Esophagus muscularis mucosa (tissue), 4 donors: ENCODE measurements at regions not wholly inside any gene's neighbourhood (a gene's known extent, or its start where the extent isn't known, plus 50 kb on each side); places are given as distances from the start of the nearest gene placed in this dataset.

Source experiments
- CTCF ChIP-seq, 3 experiments: fragments of 200-600 bp in 2 of 3; fragments of 450-650 bp in 1 of 3; sonication (generic) in 2 of 3; IDR thresholded peaks; one replicate each; pipeline ENCODE4 v1.5.1; 2017 to 2019; ENCODE audit warnings: antibody characterized with exemption in 3 of 3, mild to moderate bottlenecking in 2 of 3, moderate library complexity in 1 of 3
- EP300 ChIP-seq: sonication (generic); formaldehyde crosslinking; IDR thresholded peaks from one replicate; pipeline ENCODE4 v1.6.1; 2017; ENCODE audit warnings: antibody characterized with exemption
- POLR2A ChIP-seq: fragments of 450-650 bp; IDR thresholded peaks from one replicate; pipeline ENCODE4 v1.6.1; 2017; ENCODE audit warnings: antibody characterized with exemption, moderate library complexity, mild to moderate bottlenecking, low read depth
- POLR2AphosphoS5 ChIP-seq, 2 donors: sonication (generic); formaldehyde crosslinking; IDR thresholded peaks; one replicate each; pipeline ENCODE4 v1.6.1; 2017; ENCODE audit warnings: antibody characterized with exemption in 2 of 2

DNA sequence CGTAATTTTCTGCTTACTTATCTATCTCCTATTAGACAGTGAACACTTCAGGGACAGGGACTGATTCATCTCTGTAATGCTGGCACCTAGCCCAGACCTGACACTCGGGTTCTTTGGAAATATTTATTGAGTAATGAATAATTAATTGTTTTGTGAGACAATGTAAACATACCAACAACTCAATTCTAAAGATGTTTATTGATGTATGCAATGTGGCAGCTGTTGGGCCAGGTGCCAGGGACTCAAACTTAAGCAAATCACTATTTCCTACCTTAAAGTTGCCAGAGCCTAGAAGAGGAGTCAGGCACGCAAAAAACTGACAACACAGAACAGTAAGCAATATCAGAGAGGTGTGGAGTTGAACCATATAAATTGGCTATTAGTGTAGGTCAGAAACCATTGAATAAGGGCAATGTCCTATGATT lies 63.6 kb upstream of the BMPER start:
- no peak for TF ChIP-seq CTCF (IDR thresholded peaks at IDR 0.05)
- no peak for TF ChIP-seq POLR2AphosphoS5 (IDR thresholded peaks at IDR 0.05)
- no peak for TF ChIP-seq EP300
- TF ChIP-seq POLR2A = no peak
